Suppressor macrophage treated with lipopolysaccharide for 1 hour (primary cell): ENCODE measurements at regions not wholly inside any gene's neighbourhood (a gene's known extent, or its start where the extent isn't known, plus 50 kb on each side); places are given as distances from the start of the nearest gene placed in this dataset.

Experiments
- DNase-seq, 3 donors: peaks; one replicate each; pipeline ENCODE4 v3.0.0-alpha.2; 2020 to 2022

DNA sequence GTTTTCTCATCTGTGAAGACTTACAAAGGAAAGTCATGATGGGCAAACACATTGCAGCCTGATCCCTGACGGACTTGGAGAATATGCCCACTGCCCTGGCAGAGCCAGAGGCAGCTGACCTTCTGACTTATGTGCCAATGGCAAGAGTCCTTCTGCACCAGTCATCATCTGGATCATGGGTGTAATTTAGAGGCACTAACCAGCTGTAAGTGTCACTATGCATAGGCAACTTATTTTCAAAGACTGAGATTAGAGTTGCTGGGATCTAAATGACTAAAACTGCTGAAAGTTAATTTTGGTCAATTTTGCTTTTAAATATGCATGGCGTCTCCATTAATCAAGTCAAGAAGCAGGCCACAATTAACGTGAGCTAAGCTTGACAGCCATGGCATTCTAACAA, 261.2 kb downstream of the BCL11A start:
- DNase-seq = no peak

DNA sequence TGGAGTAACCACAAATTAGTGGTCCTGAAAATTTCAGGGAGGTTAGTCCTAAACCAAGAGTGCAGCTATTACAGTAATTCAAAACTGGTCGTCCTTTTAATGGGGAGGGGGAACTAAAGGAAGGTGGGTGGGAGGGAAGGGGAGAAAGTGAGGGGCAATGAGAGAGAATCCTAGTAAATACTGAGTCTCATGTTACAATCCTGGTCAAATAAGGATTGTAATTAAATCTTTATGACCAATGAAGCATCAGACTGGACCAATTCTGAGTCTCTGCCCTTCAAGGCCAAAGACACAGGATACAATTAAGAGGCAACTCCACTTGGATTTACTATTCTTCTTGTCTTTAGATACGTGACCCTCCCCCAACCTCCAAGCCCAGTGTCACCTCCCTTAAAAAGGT, 262.9 kb downstream of the BCL11A start:
- DNase-seq = no peak

DNA sequence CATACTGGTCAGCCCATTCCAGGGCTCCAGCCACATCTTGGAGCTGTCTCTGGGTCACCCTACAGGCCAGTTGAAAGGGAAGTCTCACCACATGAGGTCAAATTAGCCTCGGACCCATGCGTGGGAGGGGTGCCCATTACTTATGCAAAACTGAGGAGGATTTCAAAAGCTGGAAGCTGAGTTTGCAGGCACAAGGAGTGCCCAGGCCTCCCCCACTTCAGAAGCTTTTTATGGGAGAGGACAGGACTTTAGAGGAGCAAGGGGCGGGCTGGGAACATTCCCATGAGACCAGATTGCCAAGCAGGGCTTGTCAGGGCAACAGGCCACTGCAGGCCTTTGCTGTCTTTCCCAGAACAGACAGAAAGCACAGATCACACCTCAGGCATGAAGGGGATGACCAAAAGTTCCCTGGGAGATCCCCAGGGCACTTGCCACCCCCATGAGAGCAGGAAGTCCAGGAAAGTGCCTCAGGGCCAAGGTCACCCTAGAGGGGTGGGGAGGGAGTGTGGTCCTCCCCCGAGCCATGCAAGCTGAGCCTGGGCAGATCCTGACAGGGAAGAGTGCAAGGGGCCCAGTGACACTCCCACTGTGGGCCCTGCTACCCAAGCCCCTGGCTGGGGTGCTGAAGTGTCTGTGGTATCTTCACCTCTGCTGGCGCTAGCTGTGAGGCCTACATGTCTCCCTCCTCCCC, 267.7 kb downstream of the BCL11A start:
- DNase-seq = peak; percentile 47 to 63 (median 55)

DNA sequence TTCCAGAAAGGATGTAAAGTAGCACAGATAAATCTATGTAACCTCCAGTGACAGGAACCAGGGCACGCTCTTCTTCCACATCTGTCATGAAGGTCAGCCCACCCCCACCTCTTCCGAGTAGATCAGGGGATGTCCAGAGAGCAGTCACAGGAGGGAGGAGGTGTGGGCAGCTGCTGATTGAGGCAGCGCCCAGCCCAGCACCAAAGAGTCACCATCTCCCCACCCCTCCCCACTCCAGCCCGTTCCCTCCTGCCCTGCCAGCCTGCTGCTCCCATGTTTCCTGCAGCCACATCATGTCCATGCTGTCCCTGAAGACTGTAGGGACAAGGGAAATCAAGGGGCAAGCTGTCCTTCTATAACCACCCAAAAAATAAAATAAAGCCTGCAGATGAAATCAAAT, 269.8 kb downstream of the BCL11A start:
- DNase-seq = peak; percentile 21 to 35 (median 32)

DNA sequence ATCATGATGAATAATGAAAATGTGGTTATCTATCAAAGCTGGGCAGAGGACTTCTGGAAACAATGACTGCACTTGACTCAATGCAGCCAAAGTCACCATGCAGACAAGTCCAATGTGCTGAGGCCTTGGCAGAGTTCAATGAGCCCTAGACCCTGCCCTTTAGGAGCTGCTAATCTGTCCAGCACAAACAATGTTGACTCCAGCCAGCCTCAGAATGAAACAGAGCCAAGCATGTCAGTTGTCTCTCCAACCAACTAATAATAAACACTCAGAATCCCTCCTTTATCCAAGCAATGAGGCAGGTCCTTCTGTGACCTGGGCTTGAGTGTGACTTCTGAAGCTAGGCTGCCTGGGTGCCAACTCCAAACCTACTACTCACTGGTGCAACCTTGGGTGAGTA, 270.6 kb downstream of the BCL11A start:
- DNase-seq = no peak

DNA sequence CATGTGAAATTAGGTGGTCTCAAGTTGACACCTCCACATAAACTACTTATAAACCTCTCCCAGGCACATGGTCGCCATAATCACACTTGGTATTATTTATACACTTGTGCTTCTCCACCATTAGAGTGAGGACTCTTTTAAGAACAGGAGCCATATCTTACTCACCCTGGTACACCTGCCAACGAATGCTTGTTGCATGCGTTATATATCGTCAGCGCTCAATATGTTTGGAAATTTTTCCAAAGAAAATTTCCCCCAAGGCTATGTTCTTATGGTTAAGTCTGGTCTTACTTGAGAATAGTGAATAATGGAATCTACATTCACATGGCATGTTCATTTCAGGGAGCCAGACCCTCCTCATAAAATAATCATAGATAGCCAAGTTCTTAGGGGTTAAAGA, 271.7 kb downstream of the BCL11A start:
- DNase-seq = no peak

DNA sequence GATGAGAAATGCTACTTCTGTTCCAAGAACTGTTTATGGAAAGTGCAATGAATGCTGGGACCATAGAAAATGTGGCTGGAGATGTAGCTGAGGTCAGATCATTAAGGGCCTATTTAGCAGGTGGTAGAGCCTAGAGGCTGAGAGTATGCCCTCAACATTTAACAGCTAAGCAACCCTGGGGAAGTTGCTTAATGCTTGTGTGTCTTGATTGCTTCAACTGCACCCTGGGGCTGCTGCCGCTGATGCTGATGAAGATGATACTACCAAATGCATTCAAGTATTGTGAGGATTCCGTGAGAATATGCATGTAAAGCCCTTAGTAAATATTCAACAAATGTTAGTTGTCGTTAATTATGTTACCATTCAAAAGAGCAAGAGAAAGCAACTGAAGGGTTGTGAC, 273.2 kb downstream of the BCL11A start:
- no peak for DNase-seq

DNA sequence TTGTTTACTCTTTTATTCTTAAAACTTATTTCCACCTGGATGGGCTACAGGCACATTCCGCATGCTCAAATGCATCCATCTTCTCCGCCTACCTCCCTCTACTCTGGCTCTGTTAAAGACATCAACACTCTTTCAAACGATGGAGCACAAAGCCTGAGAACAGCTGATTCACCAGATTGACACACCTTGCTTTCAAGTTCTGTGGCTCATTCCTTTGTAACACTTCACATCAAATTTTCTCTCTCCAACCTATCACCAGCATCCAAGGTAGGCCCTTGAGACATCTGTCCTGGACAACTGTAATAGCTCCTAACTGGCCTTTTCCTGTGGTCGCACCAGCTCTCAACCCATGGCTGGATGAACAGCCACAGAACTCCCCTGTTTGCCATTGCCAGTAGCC, 274.5 kb downstream of the BCL11A start:
- no peak for DNase-seq

DNA sequence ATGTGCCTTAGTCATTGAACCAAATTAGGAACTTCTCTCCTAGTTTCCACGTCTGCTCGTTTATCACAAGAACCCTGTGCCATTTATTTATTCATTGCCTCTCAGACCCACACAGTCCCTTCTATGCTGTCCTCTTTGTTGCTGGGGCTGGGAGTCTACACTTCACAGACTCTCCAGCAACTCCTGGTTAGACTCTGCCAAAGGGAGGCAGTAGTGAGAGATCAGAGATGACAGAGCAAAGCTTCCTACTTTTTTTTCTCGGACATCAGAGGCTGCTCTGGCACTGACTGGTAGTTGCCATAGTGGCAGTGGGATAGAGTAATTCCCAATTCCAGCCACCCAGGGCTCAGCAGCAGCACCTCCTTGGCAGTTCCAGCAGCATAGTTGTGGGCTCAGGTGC, 277.5 kb downstream of the BCL11A start:
- no peak for DNase-seq

DNA sequence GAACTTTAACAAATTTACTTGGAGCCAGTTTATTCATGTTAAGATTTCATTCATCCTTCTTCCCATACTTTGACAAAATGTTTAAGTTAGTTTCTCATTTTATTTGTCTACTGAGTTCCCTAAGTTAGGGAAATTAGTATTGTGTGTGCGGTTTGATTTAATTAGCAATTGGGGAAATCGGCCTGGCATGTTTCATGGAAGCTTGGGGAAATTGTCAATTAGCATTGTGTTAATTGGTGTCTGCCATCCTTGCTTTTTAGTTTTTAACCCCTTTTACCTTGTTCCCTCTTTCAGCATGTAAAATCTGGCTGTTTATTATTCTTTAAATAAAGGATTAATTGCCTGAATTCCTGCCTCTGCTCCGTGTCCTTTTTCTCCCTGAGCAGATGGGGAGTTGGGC, 279.6 kb downstream of the BCL11A start:
- no peak for DNase-seq

DNA sequence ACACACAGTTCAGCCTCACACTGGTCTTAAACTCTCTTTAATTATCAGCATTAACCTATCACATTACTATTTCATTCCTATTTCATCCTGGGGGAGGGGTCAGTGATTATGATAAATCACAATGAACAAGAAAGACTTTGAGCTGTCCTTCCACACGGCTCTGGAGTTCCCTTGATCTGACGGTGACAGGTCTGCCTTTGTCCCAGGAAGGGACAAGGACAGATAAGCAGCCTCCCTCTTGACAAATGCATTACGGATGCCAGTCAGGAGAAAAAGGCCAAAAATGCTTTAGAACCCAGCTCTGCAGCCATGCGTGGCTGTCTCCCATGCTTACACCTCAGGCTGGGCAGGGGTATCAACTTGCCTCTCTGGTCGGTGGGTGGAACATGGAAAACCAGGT, 281.7 kb downstream of the BCL11A start:
- DNase-seq = no peak

DNA sequence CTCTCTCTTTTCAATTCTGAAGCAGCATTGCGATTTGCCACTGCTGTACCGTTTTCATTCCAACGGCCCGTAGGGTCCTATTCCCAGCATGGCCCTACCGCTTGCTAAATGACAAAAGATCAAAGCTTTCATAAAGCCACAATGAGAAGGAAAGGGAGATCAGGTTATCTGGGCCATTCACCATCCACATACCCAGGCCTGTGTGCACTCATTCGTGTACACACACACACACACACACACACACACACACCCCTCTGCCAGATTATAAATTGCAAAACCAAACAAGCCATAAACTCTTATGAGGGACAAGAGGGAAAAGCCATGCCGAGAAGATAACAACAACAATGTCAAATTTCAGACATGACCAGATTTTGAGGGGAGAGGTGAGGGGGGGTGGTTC, 282.3 kb downstream of the BCL11A start:
- no peak for DNase-seq

DNA sequence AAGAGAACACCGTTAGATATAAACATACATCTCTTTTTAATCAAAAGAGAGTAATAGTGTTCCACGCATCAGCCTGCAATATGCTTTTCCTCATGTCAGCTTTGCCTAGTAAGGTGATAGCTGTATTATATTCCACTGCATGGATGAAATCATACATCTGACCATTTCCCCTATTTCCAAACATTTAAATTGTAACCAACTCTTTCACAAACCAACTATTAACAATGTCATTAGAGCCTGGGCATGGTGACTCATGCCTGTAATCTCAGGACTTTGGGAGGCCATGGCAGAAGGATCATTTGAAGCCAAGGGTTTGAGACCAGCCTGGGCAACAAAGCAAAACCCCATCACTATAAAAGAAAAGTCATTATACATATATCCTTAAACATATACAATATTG, 284.8 kb downstream of the BCL11A start:
- DNase-seq = peak; percentile 20 to 48 (median 40)

DNA sequence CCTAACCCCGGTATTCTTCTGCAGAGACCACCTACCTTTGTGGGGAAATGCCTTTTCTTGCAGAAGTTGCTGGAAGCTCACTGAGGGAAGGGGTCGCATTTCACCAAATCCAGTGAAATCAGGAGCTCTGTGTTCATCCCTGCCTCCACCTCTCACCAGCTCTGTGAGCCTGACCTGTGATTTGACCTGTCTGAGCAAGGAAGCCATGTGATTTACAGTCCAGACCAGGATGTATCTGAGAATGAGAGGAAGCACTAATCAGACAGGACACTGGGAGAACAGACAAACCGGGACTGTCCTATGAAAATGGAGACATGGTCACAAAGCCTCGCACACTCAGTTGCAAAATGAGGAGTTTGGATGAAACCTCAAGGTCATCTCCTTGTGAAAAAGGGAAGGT, 285.4 kb downstream of the BCL11A start:
- DNase-seq = no peak

DNA sequence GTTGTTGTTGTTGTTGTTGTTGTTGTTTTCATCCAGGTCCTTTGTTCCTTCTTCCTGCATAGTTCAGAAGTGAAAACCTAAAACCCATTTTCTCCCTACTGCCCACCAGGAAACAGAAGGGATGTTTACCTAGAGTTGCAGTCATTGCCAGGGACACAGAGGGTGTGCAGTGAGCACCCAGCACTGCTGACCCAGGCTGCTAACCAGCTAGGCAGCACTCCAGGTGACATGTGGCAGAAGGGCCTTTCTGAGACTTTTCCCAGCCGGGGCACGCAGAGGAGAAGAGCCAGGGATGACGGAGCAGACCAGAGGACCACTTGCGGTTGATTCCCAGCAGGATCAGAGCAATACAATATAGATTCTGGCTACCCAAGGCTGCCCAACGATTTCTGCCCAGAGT, 286.3 kb downstream of the BCL11A start:
- DNase-seq = no peak

DNA sequence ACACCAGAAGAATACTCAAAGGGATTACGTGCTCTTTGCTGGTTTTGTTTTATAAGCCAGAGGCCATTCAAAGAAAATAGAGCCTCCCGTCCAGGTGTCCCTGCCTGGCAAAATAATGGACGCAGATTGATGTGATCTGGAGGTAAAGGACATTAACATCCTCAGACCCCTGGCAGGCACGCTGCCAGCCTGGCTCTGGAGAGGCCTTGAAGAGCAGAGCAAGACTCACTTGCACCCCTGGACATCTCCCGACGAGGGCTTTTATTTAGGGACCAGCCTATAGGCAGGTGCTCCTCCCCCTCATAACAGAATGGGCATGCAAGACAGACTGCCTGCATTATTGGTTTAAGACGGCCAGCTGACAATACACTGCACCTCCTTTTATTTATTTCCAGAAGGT, 291.3 kb downstream of the BCL11A start:
- DNase-seq = no peak

DNA sequence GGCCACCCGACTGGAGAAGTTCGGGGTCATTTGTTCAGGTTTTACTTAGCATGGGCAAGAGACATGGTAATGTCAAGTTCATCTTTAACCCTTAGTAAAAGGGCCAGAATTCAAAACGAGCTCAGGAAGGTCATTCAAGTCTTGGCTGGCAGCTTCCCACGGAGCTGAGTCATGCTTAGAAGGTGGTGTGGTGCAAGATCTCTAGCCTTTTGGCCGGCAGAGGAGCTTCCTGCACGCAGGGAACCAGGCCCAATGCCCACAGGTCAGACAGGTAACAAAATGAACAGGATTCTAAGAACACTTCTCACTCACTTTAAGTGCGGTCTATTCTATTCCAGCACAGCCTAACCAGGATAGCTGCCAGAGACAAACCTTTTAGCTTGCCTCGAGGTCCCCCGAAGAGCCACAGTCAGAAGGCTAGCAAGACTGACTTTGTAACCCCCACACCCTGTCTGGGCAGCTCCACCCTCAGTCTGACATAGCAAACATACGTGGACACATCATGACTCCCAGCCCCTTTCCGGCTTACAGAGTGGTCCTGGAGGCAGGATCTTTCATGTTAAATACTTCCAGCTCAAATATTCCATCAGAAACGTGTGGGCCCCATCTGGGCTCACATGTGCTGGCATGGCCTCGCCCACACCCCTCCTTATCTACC, 292.7 kb downstream of the BCL11A start:
- DNase-seq = peak; percentile 60 to 66 (median 64)

DNA sequence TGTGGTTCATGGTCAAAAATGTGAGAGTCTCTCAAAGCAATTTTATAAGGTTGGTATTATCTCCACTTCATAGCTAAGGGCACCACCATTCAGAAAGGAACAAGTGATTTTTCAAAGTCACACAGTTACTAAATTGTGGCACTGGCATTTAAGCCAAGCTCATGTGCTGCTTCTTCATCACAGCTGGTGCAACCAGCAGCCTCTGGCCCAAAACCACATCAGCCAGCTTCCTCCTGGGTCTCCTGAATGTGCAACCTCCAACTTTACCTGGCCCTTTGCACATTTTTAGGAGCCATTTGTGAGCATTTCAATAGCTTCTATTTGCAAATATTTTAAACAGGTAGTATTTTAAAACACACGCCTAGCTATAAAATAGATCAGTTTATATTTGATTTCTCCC, 293.7 kb downstream of the BCL11A start:
- DNase-seq = no peak

DNA sequence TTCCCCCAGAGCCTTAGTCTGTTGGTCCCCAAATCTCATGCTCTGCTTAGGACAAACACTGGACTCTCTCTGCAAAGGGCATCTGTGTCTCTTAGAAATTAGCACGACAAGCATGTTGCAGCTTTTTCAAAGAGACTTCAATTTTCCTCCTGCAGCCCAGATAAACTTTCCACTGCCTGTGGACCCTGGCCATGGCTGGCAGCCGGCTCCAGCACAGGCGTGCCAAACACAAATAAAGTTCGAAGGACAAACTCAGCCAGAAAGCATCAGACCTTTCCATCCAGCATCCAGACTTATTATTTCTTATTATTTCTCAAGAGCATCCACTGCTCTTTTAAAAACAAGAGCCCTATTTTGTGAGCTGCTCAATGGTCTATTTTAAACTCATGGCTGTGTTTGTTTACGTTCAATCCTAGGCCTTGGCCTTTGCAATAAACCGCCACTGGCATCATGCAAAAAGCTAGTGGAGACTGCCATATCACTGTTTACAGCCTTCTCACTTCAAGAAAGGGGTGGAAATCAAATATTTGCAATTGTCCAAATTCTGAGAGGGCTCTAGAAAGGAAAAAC, 300.8 kb downstream of the BCL11A start:
- DNase-seq = no peak

DNA sequence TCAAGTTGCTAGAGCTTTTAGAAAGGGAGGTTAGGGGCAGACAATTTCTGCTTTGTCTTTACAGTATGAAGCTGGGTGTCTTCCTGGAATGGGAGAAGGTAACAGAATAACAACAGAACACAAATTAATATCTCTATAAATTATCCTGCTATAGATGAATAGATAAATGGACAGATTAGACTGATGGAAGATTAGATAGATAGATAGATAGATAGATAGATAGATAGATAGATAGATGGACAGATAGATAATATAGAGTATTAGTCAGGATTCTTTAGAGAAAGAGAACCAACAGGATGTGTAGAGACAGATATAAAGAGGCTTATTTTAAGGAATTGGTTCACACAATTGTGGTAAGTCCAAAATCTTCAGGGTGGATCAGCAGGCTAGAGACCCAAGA, 302.2 kb downstream of the BCL11A start:
- DNase-seq = no peak

DNA sequence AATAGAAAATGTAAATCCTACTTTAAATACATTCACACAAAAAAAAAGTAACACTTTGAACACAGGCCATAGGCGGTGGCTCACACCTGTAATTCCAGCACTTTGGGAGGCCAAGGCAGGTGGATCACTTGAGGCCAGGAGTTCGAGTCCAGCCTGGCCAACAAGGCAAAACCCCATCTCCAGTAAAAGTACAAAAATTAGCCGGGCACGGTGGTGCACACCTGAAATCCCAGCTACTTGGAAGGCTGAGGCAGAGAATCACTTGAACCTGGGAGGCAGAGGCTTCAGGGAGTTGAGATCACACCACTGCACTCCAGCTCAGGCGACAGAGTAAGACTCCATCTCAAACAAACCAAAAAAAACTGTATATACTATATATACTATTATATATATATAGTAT, 303.6 kb downstream of the BCL11A start:
- no peak for DNase-seq

DNA sequence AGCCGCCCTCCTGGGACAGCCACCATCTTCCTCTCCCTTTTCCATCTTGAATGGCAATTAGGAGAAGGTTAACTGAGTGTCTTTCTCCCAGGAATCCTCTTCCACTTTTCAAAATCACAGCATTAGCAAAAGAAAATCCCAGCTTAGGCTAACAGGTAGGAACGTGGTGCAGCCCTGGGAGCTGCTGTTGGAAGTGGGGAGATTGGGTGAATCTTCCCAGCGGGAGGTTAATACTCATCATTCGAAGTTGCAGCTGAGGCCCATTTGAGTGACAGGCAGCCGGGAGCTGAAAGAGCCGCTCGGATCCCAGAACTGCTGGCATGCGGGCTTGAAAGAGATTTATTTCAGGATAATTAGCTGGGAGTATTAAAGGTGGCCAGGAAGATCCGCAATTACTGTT, 306.0 kb downstream of the BCL11A start:
- no peak for DNase-seq

DNA sequence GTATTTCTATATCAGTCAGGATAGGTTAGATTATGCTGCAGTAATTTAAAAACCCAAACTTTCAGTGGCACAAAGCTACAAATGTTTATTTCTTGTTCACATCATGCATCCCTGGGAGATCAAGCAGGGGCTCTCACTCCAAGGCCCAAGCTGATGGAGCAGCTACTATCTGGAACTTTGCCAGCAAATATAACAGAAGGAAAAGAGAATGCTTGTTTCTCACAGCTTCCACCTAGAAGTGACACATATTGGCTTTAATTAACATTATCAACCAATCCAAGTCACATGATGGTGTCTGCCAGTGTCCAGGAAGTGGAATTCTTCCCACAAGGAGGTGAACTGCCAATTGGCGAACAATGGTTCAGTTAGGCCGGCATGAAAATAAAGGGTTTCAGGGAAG, 306.9 kb downstream of the BCL11A start:
- DNase-seq = no peak

DNA sequence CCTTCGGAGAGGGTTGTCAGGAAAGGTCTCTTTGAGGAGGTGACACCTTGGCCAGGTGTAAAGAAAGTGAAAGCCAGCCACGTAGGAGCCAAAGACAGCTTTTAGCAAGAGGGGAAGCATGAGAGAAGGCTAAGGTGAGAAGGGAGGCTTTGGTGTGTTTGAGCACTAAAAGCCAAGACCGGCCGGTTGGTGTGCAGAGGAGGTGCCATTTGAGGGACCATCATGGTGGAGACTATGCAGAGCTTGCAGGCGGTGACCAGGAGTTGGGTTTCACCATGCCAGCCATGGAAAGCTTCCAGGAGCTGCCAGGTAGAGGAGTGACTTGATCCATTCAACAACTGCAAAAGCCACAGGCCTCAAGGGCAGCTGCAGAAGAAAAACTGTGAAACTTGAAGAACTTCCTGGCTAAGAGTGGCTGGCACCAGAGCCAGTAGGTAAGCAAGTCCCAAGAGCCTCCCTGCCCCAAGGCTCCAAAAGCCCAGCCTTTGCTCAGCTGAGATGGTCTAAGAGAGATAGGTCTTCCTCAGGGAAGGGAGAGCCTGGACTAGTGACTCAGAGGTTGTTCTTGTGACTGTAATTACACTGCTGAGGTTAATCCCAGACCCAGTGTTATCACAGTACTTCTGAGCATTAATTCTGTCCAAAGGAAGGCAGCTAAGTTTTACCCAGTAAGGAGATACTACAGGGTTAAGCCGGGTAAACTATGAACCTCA, 319.0 kb downstream of the BCL11A start:
- no peak for DNase-seq
